K562 (cell line): ENCODE measurements at regions not wholly inside any gene's neighbourhood (a gene's known extent, or its start where the extent isn't known, plus 50 kb on each side); places are given as distances from the start of the nearest gene placed in this dataset.

Source experiments
- POLR2AphosphoS5 ChIP-seq: IDR thresholded peaks from 2 replicates; pipeline ENCODE4 v1.6.1; 2011; ENCODE audit warnings: mild to moderate bottlenecking, low read depth, low read length, moderate library complexity; ENCODE audit not compliant: control insufficient read depth, insufficient read depth
- TF ChIP-seq, protein P1 (sequence below): sonication (generic); formaldehyde crosslinking; IDR thresholded peaks from 2 replicates; pipeline ENCODE4 v1.5.0; 2020; ENCODE audit warnings: missing genetic modification reagents

DNA sequence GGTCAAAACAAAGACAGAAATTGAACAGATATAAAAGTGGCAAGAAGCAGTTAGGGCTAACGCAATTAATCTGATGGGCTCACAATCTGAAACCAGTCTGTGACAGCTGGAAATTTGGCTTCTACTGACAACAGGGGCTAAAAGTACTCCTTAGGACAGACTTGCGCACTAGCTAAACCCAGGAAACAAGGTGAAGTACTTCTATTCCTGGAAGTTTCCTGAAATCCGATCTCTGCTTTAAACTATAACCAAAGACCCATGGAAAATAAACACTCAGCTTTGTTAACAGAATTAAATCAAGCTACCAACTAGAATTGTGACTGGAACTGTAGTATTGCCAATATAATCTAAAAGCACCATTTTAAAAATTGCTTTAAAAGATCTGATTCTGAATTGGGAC is 520.2 kb upstream of the ZWINT start:
- no peak for TF ChIP-seq POLR2AphosphoS5
- TF ChIP-seq, protein P1, sequence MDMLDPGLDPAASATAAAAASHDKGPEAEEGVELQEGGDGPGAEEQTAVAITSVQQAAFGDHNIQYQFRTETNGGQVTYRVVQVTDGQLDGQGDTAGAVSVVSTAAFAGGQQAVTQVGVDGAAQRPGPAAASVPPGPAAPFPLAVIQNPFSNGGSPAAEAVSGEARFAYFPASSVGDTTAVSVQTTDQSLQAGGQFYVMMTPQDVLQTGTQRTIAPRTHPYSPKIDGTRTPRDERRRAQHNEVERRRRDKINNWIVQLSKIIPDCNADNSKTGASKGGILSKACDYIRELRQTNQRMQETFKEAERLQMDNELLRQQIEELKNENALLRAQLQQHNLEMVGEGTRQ (CRISPR knock-in tag), result no peak
